ENCODE measurements at regions not wholly inside any gene's neighbourhood (a gene's known extent, or its start where the extent isn't known, plus 50 kb on each side); places are given as distances from the start of the nearest gene placed in this dataset.
"Not testable (repeated sequence)": the region's sequence is repeated elsewhere in the genome, so short reads cannot be mapped to it uniquely, and the experiment has no call there.

DNA sequence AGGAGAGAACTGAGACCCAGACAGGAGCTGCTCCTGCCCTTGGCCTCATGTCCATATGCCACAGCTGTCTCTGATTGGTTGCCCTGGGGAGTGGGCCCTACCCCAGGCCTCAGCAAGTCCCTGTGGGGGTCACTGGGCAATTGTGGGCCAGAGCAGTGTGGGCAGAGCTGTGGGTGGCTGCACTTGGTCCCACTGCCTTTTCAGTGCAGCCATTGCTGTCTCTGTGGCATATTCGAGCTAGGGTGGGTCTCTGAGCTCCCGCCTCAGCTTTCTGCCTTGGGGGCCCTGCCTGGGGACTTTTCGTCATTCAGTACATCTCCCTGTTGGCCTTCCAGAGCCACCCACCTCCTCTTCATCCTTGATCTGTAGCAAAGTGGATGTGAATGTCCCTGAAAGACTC is 69.8 kb upstream of the LRPAP1 start:
- Histone ChIP-seq H3K9ac (ENCODE audit: low read depth in 1 of 2, low read length in 2 of 2) (no peak overlapping the region), H3K27ac (ENCODE audit: low read depth in 2 of 2, low read length in 2 of 2) (no peak overlapping the region), H3K36me3 (ENCODE audit: control insufficient read depth in 2 of 2, insufficient read depth in 2 of 2, low read length in 2 of 2) (no peaks in the 10 kb centered on the region), H3K4me3 (ENCODE audit: low read length in 2 of 2) (no peak overlapping the region), H3K4me1 (ENCODE audit: control insufficient read depth in 2 of 2, insufficient read depth in 2 of 2, low read length in 2 of 2) (no peaks in the 10 kb centered on the region), H3K27me3 (ENCODE audit: control insufficient read depth in 2 of 2, insufficient read depth in 2 of 2, low read length in 2 of 2) (no peaks in the 10 kb centered on the region), H3K9me3 (ENCODE audit: control insufficient read depth in 2 of 2, low read length in 2 of 2) (no peaks in the 10 kb centered on the region)

DNA sequence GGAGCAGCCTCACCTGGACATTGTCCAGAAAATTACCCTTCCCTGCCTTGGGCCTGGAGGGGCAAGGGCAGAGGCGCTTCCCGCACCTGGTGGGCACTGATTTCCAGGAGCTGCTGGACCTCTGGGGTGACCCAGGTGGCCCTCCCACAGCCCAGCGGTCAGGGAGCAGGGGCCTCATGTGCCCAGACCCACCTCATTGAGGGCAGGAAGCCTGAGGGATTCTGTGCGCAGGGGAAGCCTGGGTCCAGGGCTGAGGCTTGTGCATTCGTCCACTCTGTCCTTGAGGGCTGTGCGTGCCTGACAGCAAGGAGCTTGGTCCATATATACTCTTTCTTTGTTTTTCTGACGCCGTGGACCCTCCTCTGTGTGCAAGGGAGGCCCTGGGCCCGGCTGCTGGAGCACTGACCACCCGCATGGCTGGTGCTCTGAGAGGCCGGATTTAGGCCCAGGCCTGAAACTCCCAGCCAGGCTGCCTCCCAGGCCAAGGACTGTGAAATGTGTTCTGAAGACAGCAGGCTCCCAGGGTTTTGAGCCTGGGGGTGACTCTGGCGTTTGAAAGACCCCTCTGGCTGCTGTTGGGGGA is 69.0 kb upstream of the LRPAP1 start:
- H3K4me3 ChIP-seq (ENCODE audit: low read length in 2 of 2); H3K9me3 ChIP-seq (ENCODE audit: control insufficient read depth in 2 of 2, low read length in 2 of 2); H3K27me3 ChIP-seq (ENCODE audit: control insufficient read depth in 2 of 2, insufficient read depth in 2 of 2, low read length in 2 of 2); H3K9ac ChIP-seq (ENCODE audit: low read depth in 1 of 2, low read length in 2 of 2); H3K27ac ChIP-seq (ENCODE audit: low read depth in 2 of 2, low read length in 2 of 2); H3K36me3 ChIP-seq (ENCODE audit: control insufficient read depth in 2 of 2, insufficient read depth in 2 of 2, low read length in 2 of 2); H3K4me1 ChIP-seq (ENCODE audit: control insufficient read depth in 2 of 2, insufficient read depth in 2 of 2, low read length in 2 of 2): not testable (repeated sequence)

DNA sequence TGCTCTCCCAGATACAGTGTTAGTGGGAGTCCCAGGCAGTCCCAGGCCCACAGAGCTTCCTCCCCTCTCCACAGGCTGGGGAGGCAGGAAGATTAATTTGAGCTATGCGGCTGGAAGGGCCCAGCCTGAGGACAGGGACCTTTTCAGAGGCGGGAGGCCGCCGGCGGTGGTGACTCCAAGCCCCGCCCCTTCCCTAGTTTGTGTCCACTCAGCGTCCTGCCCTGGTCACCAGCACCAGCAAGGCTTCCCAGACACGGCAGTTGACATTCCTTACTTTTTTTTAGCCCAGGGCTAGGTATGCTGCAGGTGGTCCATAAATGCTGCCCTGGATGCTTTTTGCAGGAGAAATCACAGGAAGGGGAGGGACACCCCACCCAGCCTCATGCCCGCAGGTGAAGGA is 67.7 kb upstream of the LRPAP1 start:
- H3K27me3 ChIP-seq (ENCODE audit: control insufficient read depth in 2 of 2, insufficient read depth in 2 of 2, low read length in 2 of 2) = no peaks in the 10 kb centered on the region
- H3K4me3 ChIP-seq (ENCODE audit: low read length in 2 of 2) = no peak overlapping the region
- H3K9ac ChIP-seq (ENCODE audit: low read depth in 1 of 2, low read length in 2 of 2) = no peak overlapping the region

DNA sequence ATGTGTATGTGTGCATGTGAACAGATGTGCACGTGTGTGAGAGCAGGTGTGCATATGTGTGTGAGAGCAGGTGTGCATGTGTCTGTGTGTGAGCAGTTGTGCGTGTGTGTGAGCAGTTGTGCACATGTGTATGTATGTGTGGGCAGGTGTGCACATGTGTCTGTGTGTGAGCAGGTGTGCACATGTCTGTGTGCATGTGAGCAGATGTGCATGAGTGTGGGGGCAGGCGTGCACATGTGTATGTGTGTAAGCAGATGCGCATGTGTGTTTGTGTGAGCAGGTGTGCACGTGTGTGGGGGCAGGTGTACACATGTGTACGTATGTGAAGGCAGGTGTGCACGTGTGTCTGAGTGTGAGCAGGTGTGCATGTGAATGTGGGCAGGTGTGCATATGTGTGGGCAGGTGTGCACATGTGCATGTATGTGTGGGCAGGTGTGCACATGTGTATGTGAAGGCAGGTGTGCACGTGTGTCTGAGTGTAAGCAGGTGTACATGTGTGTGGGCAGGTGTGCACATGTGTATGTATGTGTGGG is 66.5 kb upstream of the LRPAP1 start:
- H3K27ac ChIP-seq (ENCODE audit: low read depth in 2 of 2, low read length in 2 of 2) = no peak overlapping the region

More for the DNA sequence above, 67.7 kb upstream of the LRPAP1 start:
- no peaks in the 10 kb centered on the region for H3K36me3 ChIP-seq (ENCODE audit: control insufficient read depth in 2 of 2, insufficient read depth in 2 of 2, low read length in 2 of 2)
- H3K4me1 ChIP-seq (ENCODE audit: control insufficient read depth in 2 of 2, insufficient read depth in 2 of 2, low read length in 2 of 2) = no peaks in the 10 kb centered on the region
- H3K27ac ChIP-seq (ENCODE audit: low read depth in 2 of 2, low read length in 2 of 2) = no peak overlapping the region
- no peaks in the 10 kb centered on the region for H3K9me3 ChIP-seq (ENCODE audit: control insufficient read depth in 2 of 2, low read length in 2 of 2)

DNA sequence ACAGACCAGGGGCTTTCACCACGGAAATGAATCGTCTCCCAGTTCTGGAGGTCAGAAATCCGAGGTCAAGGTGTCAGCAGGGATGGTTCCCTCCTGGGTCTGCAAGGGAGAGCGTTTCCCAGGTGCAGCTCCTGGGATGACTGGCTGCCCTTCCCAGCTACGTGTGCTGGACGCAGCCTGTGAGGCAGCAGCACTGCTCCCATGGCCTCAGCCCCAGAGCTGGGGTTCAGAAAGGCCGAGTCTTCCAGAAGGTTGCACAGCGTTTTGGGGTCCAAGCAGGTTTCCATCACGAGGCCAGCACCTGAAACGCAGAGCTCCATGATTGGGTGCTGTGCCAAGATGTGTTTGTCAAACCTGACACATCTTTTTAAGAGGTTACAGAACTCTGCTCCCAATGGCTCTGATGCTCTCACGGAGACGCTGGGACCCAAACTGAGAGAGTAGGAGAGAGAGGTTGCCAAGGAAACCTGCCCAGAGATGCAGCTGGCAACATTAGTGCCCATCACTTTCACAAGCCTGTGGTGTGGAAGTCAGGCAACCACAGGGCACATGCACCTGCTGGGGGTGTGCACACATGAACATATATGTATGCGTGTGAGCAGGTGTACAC is 65.8 kb upstream of the LRPAP1 start:
- H3K4me3 ChIP-seq (ENCODE audit: low read length in 2 of 2); H3K9me3 ChIP-seq (ENCODE audit: control insufficient read depth in 2 of 2, low read length in 2 of 2); H3K9ac ChIP-seq (ENCODE audit: low read depth in 1 of 2, low read length in 2 of 2); H3K27ac ChIP-seq (ENCODE audit: low read depth in 2 of 2, low read length in 2 of 2); H3K27me3 ChIP-seq (ENCODE audit: control insufficient read depth in 2 of 2, insufficient read depth in 2 of 2, low read length in 2 of 2); H3K4me1 ChIP-seq (ENCODE audit: control insufficient read depth in 2 of 2, insufficient read depth in 2 of 2, low read length in 2 of 2); H3K36me3 ChIP-seq (ENCODE audit: control insufficient read depth in 2 of 2, insufficient read depth in 2 of 2, low read length in 2 of 2): not testable (repeated sequence)

More for the DNA sequence above, 66.5 kb upstream of the LRPAP1 start:
- no peaks in the 10 kb centered on the region for H3K27me3 ChIP-seq (ENCODE audit: control insufficient read depth in 2 of 2, insufficient read depth in 2 of 2, low read length in 2 of 2)
- H3K4me1 ChIP-seq (ENCODE audit: control insufficient read depth in 2 of 2, insufficient read depth in 2 of 2, low read length in 2 of 2) = no peaks in the 10 kb centered on the region
- no peak overlapping the region for H3K4me3 ChIP-seq (ENCODE audit: low read length in 2 of 2)
- H3K9ac ChIP-seq (ENCODE audit: low read depth in 1 of 2, low read length in 2 of 2) = no peak overlapping the region
- no peaks in the 10 kb centered on the region for H3K36me3 ChIP-seq (ENCODE audit: control insufficient read depth in 2 of 2, insufficient read depth in 2 of 2, low read length in 2 of 2)
- no peaks in the 10 kb centered on the region for H3K9me3 ChIP-seq (ENCODE audit: control insufficient read depth in 2 of 2, low read length in 2 of 2)

DNA sequence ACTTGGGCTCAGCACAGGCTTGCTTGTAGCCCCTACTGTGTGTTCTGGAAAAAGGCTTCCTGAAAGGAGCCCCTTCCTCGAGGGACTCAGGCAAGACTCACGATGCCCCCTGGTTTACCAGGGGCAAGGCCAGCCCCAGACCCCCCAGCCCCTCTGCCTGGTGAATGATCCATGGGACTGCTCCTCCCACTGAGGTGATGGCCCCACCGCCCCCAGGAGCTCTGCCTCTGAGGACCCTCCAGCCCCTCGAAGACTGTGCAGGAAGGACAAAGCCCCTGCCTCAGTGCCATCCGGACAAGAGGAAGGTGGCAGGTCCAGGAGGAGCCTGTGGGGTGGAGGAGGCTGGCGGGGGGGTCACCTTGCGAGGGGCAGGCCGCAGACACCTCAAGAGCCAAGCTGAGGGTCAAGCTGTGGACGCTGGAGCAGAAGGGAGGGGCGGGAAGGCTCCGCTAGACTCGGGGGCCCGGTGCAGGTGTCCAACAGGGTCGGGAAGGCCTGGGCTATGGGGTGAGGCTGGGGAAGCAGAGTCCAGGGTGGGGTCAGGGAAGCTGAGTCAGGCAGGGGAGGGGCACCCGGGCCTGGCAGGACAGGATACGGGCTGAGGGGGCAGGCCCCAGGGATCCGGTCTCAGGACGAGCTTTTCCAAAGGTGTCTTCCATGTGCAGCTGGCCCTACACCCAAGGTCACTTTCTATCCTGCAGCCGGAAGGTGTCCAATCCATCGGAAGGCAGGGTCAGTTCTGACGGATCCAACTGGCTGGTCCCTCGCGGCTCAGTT is 64.9 kb upstream of the LRPAP1 start:
- not testable (repeated sequence) for H3K27me3 ChIP-seq (ENCODE audit: control insufficient read depth in 2 of 2, insufficient read depth in 2 of 2, low read length in 2 of 2); H3K9ac ChIP-seq (ENCODE audit: low read depth in 1 of 2, low read length in 2 of 2); H3K4me3 ChIP-seq (ENCODE audit: low read length in 2 of 2); H3K36me3 ChIP-seq (ENCODE audit: control insufficient read depth in 2 of 2, insufficient read depth in 2 of 2, low read length in 2 of 2); H3K9me3 ChIP-seq (ENCODE audit: control insufficient read depth in 2 of 2, low read length in 2 of 2); H3K4me1 ChIP-seq (ENCODE audit: control insufficient read depth in 2 of 2, insufficient read depth in 2 of 2, low read length in 2 of 2); H3K27ac ChIP-seq (ENCODE audit: low read depth in 2 of 2, low read length in 2 of 2)

DNA sequence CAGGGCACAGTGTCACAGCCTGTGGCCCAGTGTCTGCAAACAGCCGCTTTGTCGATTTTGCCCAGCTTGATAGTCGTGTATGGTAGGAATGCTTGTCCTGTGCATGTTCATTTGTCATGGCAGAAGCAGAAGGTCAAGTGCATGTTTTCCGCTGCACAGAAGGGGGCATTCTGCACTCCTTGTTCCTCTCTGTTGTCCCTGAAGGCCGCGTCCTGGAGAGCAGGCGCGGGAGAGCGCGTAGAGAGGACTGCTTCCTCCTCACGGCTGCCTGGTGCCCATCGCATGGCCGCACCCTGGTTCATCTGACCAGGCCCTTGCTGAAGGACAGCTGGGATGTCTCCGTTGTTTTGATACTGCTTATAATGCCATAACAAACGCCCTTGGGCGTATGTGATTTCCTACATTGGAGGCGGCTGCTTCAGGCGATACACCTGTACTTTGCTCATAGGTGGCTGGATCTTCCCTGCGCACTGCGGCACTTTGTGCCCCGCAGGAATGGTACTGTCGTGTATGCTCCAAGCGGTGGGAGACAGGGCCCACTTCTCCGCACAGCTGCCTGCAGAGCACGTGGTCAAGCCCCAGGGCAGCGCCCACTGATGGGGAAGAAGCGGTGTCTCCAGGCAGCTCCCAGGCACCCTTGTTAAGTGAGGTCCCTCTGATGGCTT is 63.5 kb upstream of the LRPAP1 start:
- not testable (repeated sequence) for H3K27ac ChIP-seq (ENCODE audit: low read depth in 2 of 2, low read length in 2 of 2); H3K9me3 ChIP-seq (ENCODE audit: control insufficient read depth in 2 of 2, low read length in 2 of 2); H3K4me3 ChIP-seq (ENCODE audit: low read length in 2 of 2); H3K4me1 ChIP-seq (ENCODE audit: control insufficient read depth in 2 of 2, insufficient read depth in 2 of 2, low read length in 2 of 2); H3K9ac ChIP-seq (ENCODE audit: low read depth in 1 of 2, low read length in 2 of 2); H3K36me3 ChIP-seq (ENCODE audit: control insufficient read depth in 2 of 2, insufficient read depth in 2 of 2, low read length in 2 of 2); H3K27me3 ChIP-seq (ENCODE audit: control insufficient read depth in 2 of 2, insufficient read depth in 2 of 2, low read length in 2 of 2)

DNA sequence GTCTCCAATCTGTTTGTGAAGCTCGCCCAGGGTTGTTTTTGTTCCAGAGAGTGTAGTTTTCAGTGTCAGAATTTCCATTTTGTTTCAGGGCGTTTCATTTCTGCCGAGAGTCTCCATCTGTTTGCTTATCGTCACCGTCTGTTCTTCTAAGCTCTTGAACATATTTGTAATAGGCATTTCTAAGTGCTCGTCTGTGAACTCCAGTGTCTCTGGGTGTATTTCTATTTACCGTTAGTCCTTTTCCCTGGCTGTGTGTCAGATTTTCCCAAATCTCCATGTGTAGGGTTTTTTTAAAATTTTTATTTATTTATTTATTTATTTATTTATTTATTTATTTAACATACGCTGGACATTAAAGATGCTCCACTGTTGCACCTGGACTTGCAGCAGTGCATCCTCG is 62.5 kb upstream of the LRPAP1 start:
- not testable (repeated sequence) for H3K9me3 ChIP-seq (ENCODE audit: control insufficient read depth in 2 of 2, low read length in 2 of 2); H3K9ac ChIP-seq (ENCODE audit: low read depth in 1 of 2, low read length in 2 of 2); H3K27ac ChIP-seq (ENCODE audit: low read depth in 2 of 2, low read length in 2 of 2); H3K4me1 ChIP-seq (ENCODE audit: control insufficient read depth in 2 of 2, insufficient read depth in 2 of 2, low read length in 2 of 2); H3K27me3 ChIP-seq (ENCODE audit: control insufficient read depth in 2 of 2, insufficient read depth in 2 of 2, low read length in 2 of 2); H3K36me3 ChIP-seq (ENCODE audit: control insufficient read depth in 2 of 2, insufficient read depth in 2 of 2, low read length in 2 of 2); H3K4me3 ChIP-seq (ENCODE audit: low read length in 2 of 2)

DNA sequence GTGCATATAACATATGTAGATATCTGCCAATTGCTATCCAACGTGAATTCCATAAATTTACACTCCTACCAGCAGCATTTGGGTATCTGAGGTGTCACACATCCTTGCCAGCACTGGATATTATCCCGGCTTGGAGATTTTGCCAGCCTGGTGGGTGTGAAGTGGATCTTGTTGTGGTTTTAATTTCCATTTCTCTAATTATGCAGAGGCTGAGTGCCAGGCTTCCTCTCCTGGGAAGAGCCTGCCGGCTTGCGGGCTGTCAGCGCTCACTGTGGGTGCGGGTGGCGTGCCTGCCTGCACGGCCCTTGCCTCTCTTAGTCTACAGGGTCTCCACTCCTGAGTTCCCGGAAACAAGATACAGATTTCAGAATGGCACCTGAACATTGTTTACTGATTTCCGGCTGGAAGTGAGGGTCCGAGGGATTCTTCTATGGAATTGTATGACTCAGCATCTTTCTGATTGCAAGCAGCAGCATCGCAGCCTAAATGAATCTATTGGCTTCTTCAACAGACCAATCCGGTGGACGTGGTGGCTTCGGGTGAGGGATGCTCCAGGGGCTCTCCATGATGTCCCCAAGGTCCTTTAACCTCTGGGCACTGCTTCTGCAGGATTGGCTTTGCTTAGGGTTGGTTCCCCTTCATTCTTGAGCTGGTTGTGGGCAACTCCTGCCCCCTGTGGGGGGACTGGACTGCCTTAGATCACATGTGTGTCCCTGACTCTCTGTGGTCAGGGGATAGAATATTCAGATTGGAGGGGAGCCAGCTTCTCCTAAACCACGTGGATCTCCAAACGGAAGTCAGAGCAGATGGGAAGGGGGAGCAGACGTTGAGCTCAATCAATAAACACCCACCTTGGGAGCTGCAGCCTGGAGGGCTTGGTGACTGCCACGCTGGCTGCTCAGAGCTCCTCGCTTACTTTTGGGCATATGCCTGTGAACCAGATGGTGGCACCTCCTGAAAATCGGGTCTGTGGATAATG is 58.0 kb upstream of the LRPAP1 start:
- not testable (repeated sequence) for H3K4me3 ChIP-seq (ENCODE audit: low read length in 2 of 2); H3K9me3 ChIP-seq (ENCODE audit: control insufficient read depth in 2 of 2, low read length in 2 of 2); H3K9ac ChIP-seq (ENCODE audit: low read depth in 1 of 2, low read length in 2 of 2); H3K36me3 ChIP-seq (ENCODE audit: control insufficient read depth in 2 of 2, insufficient read depth in 2 of 2, low read length in 2 of 2); H3K4me1 ChIP-seq (ENCODE audit: control insufficient read depth in 2 of 2, insufficient read depth in 2 of 2, low read length in 2 of 2); H3K27ac ChIP-seq (ENCODE audit: low read depth in 2 of 2, low read length in 2 of 2); H3K27me3 ChIP-seq (ENCODE audit: control insufficient read depth in 2 of 2, insufficient read depth in 2 of 2, low read length in 2 of 2)
